Uterus (tissue), 3 donors: ENCODE measurements at regions not wholly inside any gene's neighbourhood (a gene's known extent, or its start where the extent isn't known, plus 50 kb on each side); places are given as distances from the start of the nearest gene placed in this dataset.
A peak's percentile ranks its signal among the peaks of the same experiment; 100 is the strongest.

ENCODE experiments used
- DNase-seq, 2 donors: peaks; one replicate each; pipeline ENCODE4 v3.0.0-alpha.2; 2019 to 2020
- H3K27ac ChIP-seq, 2 donors: fragments of 200-600 bp; sonication (generic); 1 replicate in 1 of 2; 2 replicates in 1 of 2; pipeline ENCODE4 v1.5.1; 2016 to 2018
- H3K27me3 ChIP-seq, 2 donors: fragments of 200-600 bp; sonication (generic); one replicate each; pipeline ENCODE4 v1.5.1; 2018 to 2019; ENCODE audit warnings: control low read depth in 1 of 2
- H3K36me3 ChIP-seq, 2 donors: fragments of 200-600 bp; sonication (generic); one replicate each; pipeline ENCODE4 v1.5.1; 2019; ENCODE audit warnings: control low read depth in 1 of 2
- H3K4me1 ChIP-seq, 2 donors: fragments of 200-600 bp; sonication (generic); one replicate each; pipeline ENCODE4 v1.5.1; 2018 to 2019; ENCODE audit warnings: control low read depth in 1 of 2
- H3K4me3 ChIP-seq, 2 donors: fragments of 200-600 bp; sonication (generic); 1 replicate in 1 of 2; 2 replicates in 1 of 2; pipeline ENCODE4 v1.5.1; 2018 to 2019; ENCODE audit warnings: mild to moderate bottlenecking in 1 of 2
- H3K9me3 ChIP-seq, 2 donors: fragments of 200-600 bp; sonication (generic); one replicate each; pipeline ENCODE4 v1.5.1; 2019; ENCODE audit warnings: control low read depth in 1 of 2
- CTCF ChIP-seq, 4 experiments: fragments of 200-600 bp in 2 of 4; fragments of 450-650 bp in 2 of 4; sonication (generic) in 2 of 4; IDR thresholded peaks; one replicate each; pipeline ENCODE4 v1.5.1; 2016 to 2019; ENCODE audit warnings: antibody characterized with exemption in 4 of 4, mild to moderate bottlenecking in 2 of 4, moderate library complexity in 1 of 4
- POLR2A ChIP-seq, 2 donors: fragments of 450-650 bp; IDR thresholded peaks; one replicate each; pipeline ENCODE4 v1.6.1; 2016; ENCODE audit warnings: antibody characterized with exemption in 2 of 2, mild to moderate bottlenecking in 1 of 2, moderate library complexity in 1 of 2
- intact Hi-C: fragments of 100-400 bp; cut with DNase I; formaldehyde crosslinking; loops from one replicate; pipeline ENCODE4 v1.15.1; 2023; ENCODE audit warnings: low total_unique reads
- donor health status: DM: yes; HTN: yes; CAD: no.

DNA sequence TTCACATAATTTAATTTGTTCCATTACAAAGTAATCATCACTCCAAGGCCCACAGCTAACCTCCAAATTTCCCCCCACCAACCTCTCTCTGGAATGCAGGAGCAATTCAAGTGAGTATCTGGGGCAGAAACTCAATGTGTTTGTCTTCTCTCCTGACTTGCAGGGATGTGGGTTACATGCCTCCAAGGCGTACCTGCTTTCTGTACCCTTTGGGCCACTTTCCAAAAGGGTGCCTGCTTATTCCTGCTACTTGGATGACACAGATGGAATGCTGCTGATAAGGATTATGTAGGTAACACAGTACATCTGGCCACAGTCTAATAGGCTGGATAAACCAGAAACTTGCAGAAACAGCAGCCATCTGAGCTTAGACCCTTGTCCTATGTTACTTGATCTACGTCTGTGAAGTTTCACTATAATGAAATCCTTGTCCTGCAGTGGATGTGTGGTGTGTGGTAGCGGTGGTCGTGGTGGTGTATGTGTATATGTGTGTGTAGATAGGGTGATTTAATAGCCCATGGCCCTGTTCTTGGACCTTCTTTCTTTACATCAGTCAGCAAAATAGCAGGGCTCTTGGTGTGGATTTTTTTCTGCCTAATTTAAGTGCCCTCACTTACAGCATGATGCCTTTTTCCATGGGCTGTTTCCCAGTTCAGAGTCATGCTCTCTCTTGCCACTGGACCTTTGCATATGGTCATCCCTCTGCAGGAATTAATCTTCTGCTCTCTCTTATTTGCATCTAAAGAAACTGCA, 175.9 kb downstream of the ZDHHC21 start:
- no peak for DNase-seq
- no peaks in the 10 kb centered on the region for H3K9me3 ChIP-seq
- H3K27me3 ChIP-seq: no peaks in the 10 kb centered on the region
- H3K36me3 ChIP-seq: no peaks in the 10 kb centered on the region
- no peaks in the 10 kb centered on the region for H3K4me1 ChIP-seq
- H3K27ac ChIP-seq: no peak overlapping the region
- TF ChIP-seq CTCF (IDR thresholded peaks at IDR 0.05) (no peak), POLR2A (IDR thresholded peaks at IDR 0.05) (no peak)
- H3K4me3 ChIP-seq: no peak overlapping the region
- intact Hi-C loops: no loop called here

DNA sequence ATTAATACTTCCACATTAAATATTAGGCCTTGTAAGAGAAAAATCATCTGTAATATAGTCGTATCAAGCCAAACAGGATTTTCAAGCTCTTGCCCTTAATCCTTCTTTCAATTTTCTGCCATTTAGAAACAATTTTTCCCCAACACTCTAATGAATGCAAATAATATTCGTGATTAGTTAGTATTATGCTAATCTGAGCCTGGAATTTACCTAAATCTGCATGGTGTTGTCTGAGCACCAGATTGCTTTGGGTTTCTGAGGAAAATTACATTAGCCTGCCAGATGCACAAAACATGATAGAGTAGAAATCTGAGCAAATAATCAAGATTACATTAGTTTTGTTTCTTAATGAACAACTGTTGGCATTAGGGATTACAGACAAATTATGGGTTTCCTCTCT, 176.6 kb downstream of the ZDHHC21 start:
- no peaks in the 10 kb centered on the region for H3K4me1 ChIP-seq
- intact Hi-C loops: no loop called here

DNA sequence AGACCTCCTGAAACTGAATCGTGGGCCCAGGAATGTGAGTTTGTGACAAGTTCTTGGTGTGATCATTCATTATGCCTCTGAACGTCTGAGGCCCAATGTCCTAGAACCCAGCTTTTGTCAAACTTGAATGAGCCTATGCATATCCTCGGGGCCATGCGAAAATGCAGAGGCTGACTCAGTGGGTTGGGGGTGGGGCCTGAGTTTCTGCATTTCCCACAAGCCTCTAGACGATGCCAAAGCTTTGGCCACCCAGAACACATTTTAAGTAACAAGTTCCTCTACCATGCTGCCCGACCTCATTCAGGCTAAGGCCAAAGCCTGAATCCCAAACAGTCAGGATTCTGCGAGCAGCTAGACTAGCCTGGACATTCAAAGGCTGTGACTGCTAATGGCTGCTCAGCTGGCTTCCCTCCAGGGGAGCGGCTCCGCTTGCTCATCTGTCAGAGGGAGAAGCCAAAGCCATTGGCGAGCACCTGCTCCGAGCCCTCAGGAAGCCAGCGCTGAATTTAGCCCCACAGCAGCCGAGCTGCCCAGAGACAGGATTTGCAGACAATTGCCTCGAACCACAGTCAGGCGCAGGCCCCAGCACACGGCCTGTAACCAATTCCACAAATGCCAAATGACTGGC, 177.5 kb downstream of the ZDHHC21 start:
- intact Hi-C loops: no loop called here
- Histone ChIP-seq H3K27me3 (no peaks in the 10 kb centered on the region), H3K9me3 (no peaks in the 10 kb centered on the region)

More for the DNA sequence above, 176.6 kb downstream of the ZDHHC21 start:
- no peaks in the 10 kb centered on the region for H3K27me3 ChIP-seq
- no peak overlapping the region for H3K4me3 ChIP-seq
- H3K9me3 ChIP-seq: no peaks in the 10 kb centered on the region
- no peak overlapping the region for H3K27ac ChIP-seq
- DNase-seq: no peak
- no peaks in the 10 kb centered on the region for H3K36me3 ChIP-seq
- TF ChIP-seq CTCF (IDR thresholded peaks at IDR 0.05) (no peak), POLR2A (IDR thresholded peaks at IDR 0.05) (no peak)

DNA sequence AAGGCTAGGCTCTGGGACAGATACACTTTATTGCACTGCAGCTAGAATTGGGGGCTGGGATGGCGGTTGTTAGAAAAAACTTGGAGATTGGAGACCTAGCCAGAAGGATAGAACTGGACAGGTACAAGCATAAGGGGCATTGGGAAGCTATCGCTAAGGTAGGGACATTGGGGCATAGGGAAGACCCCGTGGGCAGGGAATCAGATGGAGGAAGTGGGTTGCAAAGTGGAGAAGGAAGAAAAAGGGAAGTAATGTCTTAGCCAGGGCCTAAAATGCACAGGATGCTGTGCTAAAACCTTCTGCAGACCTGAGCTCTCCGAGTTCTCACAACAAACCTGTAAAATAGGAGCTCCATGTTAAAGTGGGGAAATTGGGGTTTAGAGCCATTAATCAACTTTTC, 178.2 kb downstream of the ZDHHC21 start:
- no peaks in the 10 kb centered on the region for H3K9me3 ChIP-seq
- no peaks in the 10 kb centered on the region for H3K4me1 ChIP-seq
- H3K4me3 ChIP-seq: no peak overlapping the region
- no peaks in the 10 kb centered on the region for H3K27me3 ChIP-seq
- DNase-seq: no peak
- no peaks in the 10 kb centered on the region for H3K36me3 ChIP-seq
- TF ChIP-seq POLR2A (IDR thresholded peaks at IDR 0.05): no peak
- no peak for TF ChIP-seq CTCF (IDR thresholded peaks at IDR 0.05)
- intact Hi-C loops: no loop called here
- H3K27ac ChIP-seq: no peak overlapping the region

More for the DNA sequence above, 177.5 kb downstream of the ZDHHC21 start:
- H3K36me3 ChIP-seq: no peaks in the 10 kb centered on the region
- H3K27ac ChIP-seq: no peak overlapping the region
- TF ChIP-seq CTCF (IDR thresholded peaks at IDR 0.05) (no peak), POLR2A (IDR thresholded peaks at IDR 0.05) (no peak)
- H3K4me3 ChIP-seq: no peak overlapping the region
- peak in 1 of 2 donors; percentile 18 for DNase-seq
- no peaks in the 10 kb centered on the region for H3K4me1 ChIP-seq

GRCh38 chr9:14512942-14513341, 180.3 kb downstream of the ZDHHC21 start:
- TF ChIP-seq POLR2A (IDR thresholded peaks at IDR 0.05) (no peak), CTCF (IDR thresholded peaks at IDR 0.05) (no peak)
- intact Hi-C loops: no loop called here
- no peak for DNase-seq
- no peaks in the 10 kb centered on the region for H3K36me3 ChIP-seq
- H3K27me3 ChIP-seq: no peaks in the 10 kb centered on the region
- no peak overlapping the region for H3K27ac ChIP-seq
- H3K9me3 ChIP-seq: no peaks in the 10 kb centered on the region
- H3K4me1 ChIP-seq: no peaks in the 10 kb centered on the region
- no peak overlapping the region for H3K4me3 ChIP-seq
